HG03039 (cell line): ENCODE measurements at regions not wholly inside any gene's neighbourhood (a gene's known extent, or its start where the extent isn't known, plus 50 kb on each side); places are given as distances from the start of the nearest gene placed in this dataset.

Experiments used
- ATAC-seq: cut with Tn5 transposase; IDR thresholded peaks from one replicate; pipeline ENCODE4 v1.9.1; 2021; ENCODE audit warnings: mild to moderate bottlenecking, moderate library complexity; ENCODE audit not compliant: unreplicated experiment

DNA sequence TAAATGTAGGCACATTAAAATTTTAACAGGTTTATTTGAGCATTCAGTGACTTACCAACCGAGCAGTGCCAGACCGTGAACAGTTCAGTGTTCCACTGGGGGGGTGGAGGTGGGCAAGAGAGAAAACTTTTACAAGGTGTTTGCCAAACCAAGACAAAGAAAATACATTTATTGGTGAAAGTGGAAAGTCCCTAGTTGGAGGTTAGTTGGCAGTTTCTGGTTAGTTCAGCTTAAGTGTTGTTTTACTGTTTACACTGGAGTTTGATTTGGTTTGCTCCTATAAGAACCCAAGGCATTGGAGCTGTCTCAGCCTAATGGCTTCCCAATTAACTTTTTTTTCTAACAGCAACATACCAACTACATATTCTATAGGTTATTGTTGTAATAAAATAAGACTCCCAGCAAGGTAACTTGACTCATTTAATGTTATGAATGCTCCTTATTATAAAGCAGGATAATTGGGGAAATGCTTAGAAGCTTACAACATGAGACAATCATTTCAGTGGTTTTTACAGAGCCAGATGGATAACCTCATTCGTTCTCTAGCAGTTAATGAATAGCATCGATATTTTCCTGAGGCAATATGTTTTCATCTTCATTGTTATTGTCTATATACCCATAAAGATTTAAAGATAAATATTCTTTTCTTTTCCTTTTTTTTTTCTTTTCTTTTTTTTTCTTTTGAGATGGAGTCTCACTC, 115.8 kb downstream of the ETNK1 start:
- no peak for ATAC-seq

DNA sequence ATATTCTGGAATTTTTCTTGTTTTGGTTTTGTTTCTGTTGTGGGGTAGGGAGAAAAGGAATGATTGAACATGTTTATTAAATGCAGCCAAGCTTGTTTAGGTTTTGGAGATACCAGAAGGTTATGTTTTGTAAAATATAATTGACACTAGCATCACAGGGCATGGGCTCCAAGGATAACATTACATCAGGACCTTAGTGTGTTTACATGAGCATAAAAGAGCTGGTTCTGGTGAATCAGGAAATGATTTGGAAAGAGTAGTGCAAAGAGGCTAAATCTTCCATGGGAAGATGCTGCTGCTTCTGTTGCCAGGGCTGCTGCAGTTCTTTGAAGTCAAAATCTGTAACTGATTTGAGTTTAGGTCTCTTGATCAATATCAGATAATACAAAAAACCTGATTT, 118.7 kb downstream of the ETNK1 start:
- ATAC-seq = no peak

DNA sequence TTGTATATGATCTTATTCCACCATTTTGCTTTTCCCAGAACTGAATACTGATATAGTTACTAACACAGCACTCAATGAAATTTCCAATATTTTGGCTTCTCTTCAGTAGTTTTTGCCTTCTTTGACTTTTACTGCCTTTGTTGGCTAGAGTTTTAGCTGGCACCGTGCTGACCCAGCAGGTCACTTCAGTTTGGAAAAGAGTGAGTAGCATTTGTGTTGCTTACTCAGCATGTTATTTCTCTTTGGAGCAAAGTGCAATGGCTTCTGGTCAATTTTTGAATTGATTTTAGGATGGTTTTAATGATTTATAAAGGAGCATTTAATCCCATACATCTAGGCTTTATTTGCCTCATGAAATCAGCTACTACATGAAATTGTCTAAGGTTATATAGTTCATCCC, 119.2 kb downstream of the ETNK1 start:
- ATAC-seq = no peak

DNA sequence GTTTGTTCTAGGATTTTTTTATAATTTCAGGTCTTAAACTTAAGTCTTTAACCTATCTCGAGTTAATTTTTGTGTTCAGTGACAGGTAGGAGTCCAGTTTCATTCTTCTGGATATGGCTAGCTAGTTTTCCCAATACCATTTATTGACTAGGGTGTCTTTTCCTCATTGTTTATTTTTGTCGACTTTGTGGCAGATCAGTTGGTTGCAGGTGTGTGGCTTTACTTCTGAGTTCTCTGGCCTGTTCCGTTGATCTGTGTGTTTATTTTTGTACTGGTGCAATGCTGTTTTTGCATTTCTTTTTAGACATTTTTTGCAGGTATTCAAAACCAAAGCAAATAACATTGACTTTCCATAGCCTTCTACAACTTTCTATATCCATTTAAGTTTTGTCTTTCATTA, 121.7 kb downstream of the ETNK1 start:
- no peak for ATAC-seq

DNA sequence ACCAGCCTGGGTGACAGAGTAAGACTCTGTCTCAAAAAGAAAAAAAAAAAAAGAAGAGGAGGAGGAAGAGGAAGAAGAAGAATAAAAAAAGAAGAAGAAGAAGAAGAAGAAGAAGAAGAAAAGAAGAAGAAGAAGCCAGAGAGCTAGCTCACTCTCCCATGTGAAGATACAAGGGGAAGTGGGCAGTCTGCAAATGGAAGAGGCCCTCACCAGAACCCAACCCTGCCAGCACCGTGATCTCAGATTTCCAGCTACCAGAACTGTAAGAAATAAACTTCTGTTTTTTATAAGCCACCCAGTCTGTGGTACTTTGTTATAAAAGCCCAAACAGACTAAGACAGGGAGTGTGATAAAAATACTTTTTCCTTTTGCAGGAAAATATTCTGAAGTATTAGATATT, 130.7 kb downstream of the ETNK1 start:
- no peak for ATAC-seq

DNA sequence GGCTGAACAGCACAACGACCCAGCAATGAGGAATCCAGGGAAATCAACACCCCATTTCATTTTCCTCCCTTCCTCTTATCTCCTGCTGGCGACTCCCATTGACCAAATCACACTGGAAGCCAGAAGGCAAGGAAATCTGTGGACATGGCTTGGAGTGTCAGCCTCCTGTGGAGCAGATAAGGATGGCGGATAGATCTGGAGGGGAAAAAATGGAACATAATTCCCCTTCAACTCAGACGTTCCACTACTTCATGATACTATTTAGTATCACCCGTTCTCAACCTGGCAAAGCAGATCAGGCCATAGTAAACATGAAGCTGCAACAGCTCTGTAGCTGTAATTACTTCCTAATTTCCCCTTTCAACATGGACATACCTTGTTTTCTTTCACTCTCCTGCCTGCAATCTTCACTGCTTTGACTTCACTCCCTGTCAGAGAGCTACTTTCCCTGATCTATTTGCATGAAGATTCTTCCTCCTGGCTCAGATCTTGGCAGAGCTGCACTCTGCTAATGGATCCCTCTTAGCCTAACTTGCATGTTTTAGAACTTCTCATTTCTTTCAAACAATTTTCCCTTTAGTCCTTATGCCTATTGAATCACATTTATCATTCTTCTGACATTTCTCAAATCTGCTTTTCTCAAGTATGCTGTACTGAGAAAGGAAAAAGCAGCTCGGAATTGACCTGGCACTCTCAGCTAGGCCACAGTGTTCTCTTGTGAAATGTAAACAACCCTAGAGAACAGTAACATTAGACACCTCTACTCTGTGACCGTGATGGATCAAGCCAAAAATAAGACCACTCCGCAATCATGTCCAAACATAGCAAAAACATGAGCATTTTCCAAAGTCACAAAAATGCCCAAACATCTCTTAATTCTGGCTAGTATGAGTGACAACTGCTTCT, 135.1 kb downstream of the ETNK1 start:
- ATAC-seq = no peak

DNA sequence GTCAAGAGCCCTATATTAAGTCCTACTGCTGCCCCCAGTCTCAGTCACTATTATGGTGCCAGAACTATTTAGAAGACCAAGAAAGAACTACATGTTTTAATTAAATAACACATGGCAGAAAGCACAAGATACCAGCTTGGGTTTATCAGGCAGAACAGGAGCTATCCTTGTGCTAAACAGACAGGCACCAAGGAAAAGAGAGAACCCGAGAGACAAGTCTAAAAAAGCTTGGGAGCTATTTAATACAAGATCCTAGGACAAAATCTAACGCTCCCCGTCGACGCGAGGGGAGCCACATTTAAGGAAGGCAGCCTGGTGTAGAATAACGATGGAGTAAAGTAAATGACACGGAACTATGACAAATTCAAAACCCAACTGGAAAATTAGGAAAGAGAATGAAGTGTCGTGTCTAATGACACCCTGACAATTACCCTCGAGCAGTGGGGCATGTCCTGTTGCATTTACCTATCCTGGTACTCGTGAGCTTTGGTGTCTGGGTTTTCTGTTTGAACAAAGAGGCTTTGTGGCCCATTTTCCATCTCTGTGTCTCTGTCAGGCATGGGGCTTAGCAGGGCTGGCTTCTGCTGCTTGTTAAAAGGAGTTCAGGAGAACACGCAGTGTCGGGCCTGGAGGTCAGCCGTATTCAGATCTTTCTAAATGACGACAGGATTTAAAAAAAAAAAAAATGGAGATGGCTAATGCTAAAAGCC, 140.6 kb downstream of the ETNK1 start:
- ATAC-seq = no peak

DNA sequence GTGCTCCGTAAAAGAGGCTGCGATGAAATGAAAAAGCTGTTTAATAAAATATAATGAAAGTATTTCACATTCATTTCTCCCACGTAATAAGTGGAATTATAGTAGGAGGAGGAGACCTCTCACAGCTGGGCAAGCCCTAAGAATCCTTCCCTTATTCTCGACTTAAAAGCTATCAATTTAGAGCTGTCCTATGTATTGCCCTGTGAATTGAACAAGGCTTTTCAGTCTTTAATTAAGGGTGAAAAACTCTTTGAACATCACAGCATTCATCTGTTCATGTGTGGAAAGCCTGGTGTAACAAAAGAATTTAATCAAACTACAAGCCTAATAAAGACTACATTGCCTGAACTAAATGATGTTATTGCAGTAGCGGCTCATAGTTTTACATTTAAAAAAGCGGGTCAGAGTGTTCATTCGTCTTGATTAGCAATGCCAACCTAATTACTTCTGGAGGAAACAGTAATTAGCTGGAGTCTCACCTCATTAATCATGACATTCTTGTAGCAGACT, 142.0 kb downstream of the ETNK1 start:
- no peak for ATAC-seq

DNA sequence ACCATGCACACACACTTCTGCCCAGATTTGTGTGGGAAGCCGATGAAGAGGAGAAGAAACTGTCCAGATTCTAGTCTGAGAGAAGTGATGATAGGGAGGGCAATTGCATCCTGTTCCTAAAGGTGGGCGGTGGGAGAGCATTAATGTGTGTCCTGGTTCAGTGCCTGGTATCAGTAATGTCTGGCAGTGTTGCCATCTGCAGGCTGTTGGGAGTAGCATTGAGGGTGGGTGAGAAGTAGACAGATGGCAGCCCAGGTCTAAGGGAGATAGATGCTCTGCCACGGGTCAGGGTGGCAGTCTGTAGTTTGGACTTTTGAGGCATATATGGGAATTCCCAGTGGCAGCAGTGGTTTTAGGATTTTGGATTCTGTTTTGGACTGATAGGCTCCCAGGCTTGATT, 156.4 kb downstream of the ETNK1 start:
- ATAC-seq = no peak

DNA sequence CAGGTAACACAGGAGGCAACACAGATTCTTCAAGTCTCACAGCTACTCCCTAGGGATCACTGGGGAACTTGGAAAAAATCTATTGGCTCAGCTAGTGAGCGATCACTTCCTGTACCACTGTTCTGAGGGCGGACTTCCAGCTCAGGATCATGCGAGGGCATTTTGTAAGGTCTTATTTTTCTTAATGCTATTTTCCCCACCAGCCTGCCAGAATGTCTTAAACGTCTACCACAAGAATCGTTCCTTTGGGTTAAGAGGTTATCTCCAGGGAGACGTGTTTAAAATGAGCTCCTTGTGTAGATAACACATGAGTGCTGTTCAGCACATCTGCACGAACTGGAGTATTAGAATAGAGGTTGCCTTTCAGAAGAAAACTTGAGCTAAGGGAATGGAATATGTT, 162.6 kb downstream of the ETNK1 start:
- ATAC-seq = no peak

DNA sequence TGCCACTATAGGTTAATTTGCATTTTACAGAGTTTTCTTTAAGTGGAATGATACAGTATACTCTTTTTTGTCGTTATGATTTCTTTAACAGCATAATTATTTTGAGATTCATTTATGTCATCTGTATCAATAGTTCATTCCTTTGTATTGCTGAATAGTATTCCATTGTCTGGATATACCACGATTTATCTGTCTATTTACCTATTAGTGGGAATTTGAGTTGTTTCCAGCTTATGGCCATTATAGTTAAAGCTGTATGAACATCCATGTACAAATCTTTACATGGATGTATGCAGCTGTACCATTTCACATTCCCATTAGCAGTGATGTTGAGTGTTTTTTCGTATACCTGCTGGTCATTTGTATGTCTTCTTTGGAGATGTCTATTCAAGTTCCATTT, 163.9 kb downstream of the ETNK1 start:
- ATAC-seq = no peak

DNA sequence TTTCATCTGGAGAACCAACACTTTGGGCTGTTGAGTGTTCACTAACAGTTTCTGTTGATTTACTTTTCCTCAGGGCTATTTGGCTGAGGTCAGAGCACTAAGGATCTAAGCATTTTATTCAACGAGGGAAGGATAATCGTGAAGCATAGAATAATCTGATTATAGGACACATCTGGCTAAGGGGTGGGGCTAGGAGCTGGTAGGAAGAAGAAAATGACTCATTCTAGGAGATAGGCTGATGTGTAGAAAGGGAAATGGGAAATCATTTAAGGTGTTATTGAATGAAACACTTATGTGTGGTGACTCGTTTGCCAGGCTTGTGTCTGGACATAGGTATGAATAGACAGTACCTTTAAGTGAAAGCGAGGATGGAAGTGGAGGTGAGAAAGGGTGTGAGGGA, 167.2 kb downstream of the ETNK1 start:
- ATAC-seq = no peak

DNA sequence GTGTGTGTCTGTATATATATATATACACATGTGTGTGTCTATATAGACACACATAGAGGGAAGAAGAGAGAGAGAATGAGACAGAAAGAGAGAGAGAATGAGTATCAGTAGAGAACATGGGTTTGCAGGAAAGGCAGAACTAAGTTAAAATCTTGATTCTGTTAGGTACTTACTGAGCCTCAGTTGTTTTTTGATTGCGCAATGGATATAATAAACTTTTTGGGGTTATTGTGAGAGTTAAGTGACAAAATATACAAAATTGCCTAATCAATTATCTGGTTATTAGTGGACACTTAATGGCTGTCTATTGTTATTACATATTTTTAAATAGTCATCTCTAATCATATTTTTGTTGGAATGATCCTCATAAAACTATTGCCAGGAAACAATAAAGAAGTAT, 169.0 kb downstream of the ETNK1 start:
- ATAC-seq = no peak

DNA sequence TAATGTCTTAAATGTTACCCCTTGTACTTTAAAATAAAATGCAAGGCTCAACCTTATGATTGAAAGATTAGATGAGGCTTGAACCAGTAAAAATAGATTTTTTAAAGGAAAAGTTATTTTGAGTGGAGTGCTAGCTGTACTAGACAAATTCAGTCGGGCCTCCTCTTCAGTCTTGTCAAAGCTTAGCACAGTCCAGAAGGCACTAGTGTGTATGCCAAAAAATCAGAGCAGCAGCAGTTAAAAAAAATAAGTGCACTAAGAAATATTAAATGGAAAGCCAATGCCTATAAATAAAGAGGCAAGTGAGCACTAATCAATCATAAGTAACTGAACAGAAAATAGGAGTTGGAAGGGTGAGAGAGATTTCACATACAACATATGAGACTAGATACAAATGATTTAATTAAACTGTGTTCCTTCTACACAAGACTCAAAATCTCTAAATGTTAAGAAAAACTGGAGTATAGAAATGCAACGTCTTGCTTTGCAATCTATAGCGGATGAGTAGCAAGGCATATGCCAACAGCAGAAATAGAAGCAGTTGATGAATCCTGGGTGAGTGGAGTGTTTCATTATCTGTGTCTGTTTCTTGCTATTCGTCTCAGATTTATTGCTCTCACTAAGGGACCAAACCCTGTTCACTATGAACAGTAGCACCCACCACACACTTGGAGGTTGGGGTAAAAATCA, 172.1 kb downstream of the ETNK1 start:
- ATAC-seq = no peak

DNA sequence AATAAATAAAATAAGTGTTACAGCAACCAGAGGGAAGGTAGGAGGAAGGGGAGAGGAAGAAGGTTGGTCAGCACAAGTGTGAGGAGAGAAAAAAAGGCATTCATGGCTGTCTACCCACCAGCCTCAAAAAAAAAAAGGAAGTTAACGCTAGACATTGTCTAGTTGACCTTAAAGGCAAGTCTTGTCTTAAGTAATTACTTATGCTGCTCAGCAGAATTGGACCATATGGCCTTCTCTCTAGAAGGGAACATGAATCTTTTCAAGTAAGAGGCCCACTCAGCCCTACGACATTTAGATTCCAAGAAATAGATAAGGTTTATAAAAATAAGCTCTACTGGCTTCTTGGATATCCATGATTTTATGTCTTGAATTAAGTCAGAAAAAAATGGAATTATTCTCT, 172.7 kb downstream of the ETNK1 start:
- ATAC-seq = no peak

DNA sequence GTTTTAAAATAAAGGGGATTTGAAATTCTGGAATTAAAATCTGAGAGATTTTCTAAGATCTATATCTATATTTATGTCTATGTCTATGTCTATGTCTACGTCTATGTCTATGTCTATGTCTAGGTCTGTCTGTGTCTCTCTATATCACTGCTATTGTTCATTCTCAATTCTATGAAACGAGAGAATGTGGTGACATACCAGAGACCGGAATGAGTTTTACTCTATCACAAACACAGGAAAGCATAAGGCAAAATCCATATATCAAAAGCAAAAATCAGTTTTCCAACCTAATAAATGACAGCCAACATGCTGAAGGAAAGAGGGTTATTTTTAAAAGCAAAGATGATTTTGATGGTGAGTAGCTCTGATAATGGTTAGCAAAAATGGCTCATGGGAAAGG, 173.1 kb downstream of the ETNK1 start:
- ATAC-seq = no peak

DNA sequence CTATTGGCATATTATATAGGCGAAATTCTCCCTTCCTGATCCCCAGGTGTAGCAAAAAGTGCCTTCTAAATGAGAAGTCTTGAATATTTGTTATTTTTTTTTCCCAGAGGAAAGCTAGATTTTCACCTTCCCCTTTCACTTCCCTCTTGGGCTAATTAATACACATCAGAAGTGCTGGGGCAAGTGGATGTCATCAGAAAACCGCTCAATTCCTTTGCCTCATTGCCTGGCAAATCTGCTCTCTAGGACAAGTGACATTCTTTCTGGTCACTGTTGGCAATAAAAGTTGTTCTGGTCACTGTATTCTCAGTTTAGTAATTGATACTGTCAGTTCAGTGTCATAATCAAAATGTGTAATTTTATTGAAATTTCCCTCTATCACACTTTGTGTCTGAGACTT, 174.5 kb downstream of the ETNK1 start:
- ATAC-seq = no peak

DNA sequence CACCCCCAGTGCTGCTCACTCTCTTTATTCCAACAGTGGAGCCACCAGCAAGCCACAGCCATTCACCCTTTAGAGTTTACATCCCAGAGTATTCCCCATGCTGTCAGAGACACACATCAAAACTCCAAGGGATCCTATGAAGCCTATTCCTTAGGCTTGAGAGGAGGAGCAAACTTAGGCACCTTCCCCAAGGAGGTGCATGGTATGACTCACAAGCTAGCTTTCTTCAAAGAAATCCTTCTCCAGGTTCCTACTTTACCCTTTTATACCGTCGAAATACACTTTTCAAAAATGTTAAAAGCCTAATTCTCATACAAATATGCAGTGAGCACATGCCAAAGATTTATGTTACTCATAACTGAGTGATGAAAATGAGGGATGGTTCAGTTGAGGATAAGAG, 175.4 kb downstream of the ETNK1 start:
- no peak for ATAC-seq

DNA sequence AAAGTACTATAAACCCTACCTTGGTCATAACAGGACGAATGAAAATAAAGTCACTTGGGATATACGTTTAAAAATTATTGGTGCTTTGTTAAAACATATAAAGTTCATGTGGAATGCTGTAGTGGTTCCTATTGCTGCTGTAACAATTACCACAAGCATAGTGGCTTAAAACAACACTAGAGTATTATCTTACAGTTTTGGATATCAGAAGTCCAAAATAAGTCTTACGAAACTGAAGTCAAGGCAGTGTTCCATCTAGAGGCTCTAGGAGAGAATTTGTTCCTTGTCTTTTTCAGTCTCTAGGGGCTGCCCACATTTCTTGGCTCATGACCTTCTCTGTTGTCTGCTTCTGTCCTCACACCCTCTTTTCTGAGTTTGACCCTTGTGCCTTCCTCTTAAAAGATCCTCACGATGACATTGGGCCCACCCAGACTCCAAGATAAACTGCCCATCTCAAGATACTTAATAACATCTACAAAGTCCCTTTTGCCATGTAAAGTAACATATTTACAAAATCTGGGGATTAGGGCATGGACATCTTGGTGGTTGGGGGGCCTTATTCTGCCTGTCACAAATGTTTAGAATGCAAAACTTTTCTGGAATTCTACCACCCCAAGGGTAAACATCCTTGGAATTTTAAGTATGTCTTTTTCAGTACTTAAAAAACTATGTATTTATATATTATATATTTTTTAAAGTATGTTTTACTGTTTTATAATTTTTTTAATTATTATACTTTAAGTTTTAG, 178.1 kb downstream of the ETNK1 start:
- ATAC-seq = no peak

DNA sequence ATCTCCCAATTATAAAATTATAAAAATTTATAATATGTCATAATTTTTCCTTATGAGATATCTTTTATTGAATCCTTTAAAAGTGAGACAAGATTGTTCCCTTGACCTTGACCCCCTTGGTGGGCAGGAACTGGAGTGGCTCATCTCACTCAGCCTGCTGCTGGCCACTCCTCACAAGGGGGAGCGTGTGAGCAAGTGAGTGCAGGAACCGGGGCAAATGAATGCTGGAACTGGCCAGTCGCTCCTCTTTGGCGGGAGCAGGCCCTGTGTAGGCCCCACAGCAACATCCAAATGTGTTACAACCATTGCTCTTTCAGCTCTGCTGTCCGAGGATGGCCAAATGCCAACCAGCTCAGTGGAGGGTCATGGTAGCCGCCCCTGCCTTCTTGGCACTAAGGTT, 178.8 kb downstream of the ETNK1 start:
- ATAC-seq = no peak
